HCT116 (cell line): ENCODE measurements at regions not wholly inside any gene's neighbourhood (a gene's known extent, or its start where the extent isn't known, plus 50 kb on each side); places are given as distances from the start of the nearest gene placed in this dataset.
A peak's percentile ranks its signal among the peaks of the same experiment; 100 is the strongest.

Experiments used
- ATAC-seq: fragments of 200-7000 bp; cut with Tn5 transposase; 2 replicates; pipeline ENCODE4 v1.9.1; 2020; ENCODE audit warnings: mild to moderate bottlenecking, moderate library complexity
- BruUV-seq: library from RNA; stranded (reverse); fragments of 400-500 nt; replicated peaks from 2 replicates; lab custom pipeline; 2021; lab: Mats Ljungman, UMichigan
- CTCF ChIA-PET: fragments of 300-600 bp; sonication (Branson Sonifier 250); formaldehyde crosslinking; loops from one replicate; lab custom pipeline; 2021; ENCODE audit warnings: antibody characterized with exemption; lab: Charles Lee
- POLR2A ChIA-PET: fragments of 300-600, 350-600 bp; sonication (Branson Sonifier 250); formaldehyde crosslinking; loops from one replicate; lab custom pipeline; 2021; ENCODE audit warnings: antibody characterized with exemption; lab: Charles Lee
- RAD21 ChIA-PET, 2 experiments: fragments of 300-600 bp; sonication (Branson Sonifier 250); formaldehyde crosslinking; loops; one replicate each; lab custom pipeline; 2023; ENCODE audit warnings: low total read pairs in 2 of 2; ENCODE audit not compliant: uncharacterized antibody in 2 of 2, unreplicated experiment in 2 of 2, low non-redundant PET in 1 of 2; lab: Charles Lee
- DNase-seq: peaks from one replicate; pipeline ENCODE4 v3.0.0-alpha.2; 2010; ENCODE audit warnings: low read depth, low spot score
- H2AFZ ChIP-seq: fragments of 200-600 bp; shearing (Covaris generic), sonication (generic); 2 replicates; pipeline ENCODE4 v1.6.1; 2017; ENCODE audit warnings: low read depth, mixed run types, mixed read lengths, antibody characterized with exemption, low read length; ENCODE audit not compliant: poor library complexity, severe bottlenecking
- H3K27ac ChIP-seq: 2 replicates; pipeline ENCODE4 v1.5.1; 2012; ENCODE audit warnings: low read depth, low read length
- H3K27me3 ChIP-seq: fragments of 200-600 bp; sonication (generic); 2 replicates; pipeline ENCODE4 v1.6.1; 2016; ENCODE audit warnings: mixed run types, low read length, mixed read lengths; ENCODE audit not compliant: insufficient read depth
- H3K36me3 ChIP-seq, 2 experiments: fragments of 200-500 bp in 1 of 2; fragments of 200-600 bp in 1 of 2; sonication (Bioruptor generic) in 1 of 2; sonication (generic) in 1 of 2; 2 replicates each; pipeline versions ENCODE4 v1.5.1 to v1.6.1; 2014 to 2016; ENCODE audit warnings: low read length in 2 of 2, inconsistent platforms in 1 of 2, mixed read lengths in 1 of 2, mixed run types in 1 of 2; ENCODE audit not compliant: insufficient read depth in 2 of 2, control insufficient read depth in 1 of 2
- H3K4me1 ChIP-seq, 2 experiments: fragments of 200-600 bp in 1 of 2; sonication (generic) in 1 of 2; 2 replicates each; pipeline versions ENCODE4 v1.5.1 to v1.6.1; 2012 to 2017; ENCODE audit warnings: low read length in 2 of 2, inconsistent platforms in 1 of 2, mild to moderate bottlenecking in 1 of 2, mixed read lengths in 1 of 2, mixed run types in 1 of 2, moderate library complexity in 1 of 2; ENCODE audit not compliant: insufficient read depth in 2 of 2, control insufficient read depth in 1 of 2
- H3K4me2 ChIP-seq: fragments of 200-600 bp; sonication (generic); 2 replicates; pipeline ENCODE4 v1.6.1; 2017; ENCODE audit warnings: mixed run types, low read length, mixed read lengths
- H3K4me3 ChIP-seq, 2 experiments: fragments of 200-600 bp in 1 of 2; sonication (generic) in 1 of 2; replicated peaks in 1 of 2; 2 replicates each; pipeline ENCODE4 v1.5.1; 2011 to 2016; ENCODE audit warnings: low read length in 2 of 2, control low read depth in 1 of 2, low read depth in 1 of 2, mild to moderate bottlenecking in 1 of 2, mixed read lengths in 1 of 2, mixed run types in 1 of 2
- H3K79me2 ChIP-seq: fragments of 200-600 bp; sonication (generic); 2 replicates; pipeline ENCODE4 v1.6.1; 2017; ENCODE audit warnings: mild to moderate bottlenecking, mixed run types, low read length, moderate library complexity, mixed read lengths; ENCODE audit not compliant: insufficient read depth
- H3K9ac ChIP-seq: fragments of 200-600 bp; sonication (generic); 2 replicates; pipeline ENCODE4 v1.6.1; 2016; ENCODE audit warnings: low read length, mixed read lengths
- H3K9me2 ChIP-seq: fragments of 200-600 bp; sonication (generic), shearing (Covaris generic); 2 replicates; pipeline ENCODE4 v1.6.1; 2017; ENCODE audit warnings: mixed run types, mild to moderate bottlenecking, moderate library complexity; ENCODE audit not compliant: insufficient read depth
- H3K9me3 ChIP-seq, 2 experiments: fragments of 200-500 bp in 1 of 2; fragments of 200-600 bp in 1 of 2; sonication (Bioruptor generic) in 1 of 2; sonication (generic) in 1 of 2; 2 replicates each; pipeline ENCODE4 v1.6.1; 2014 to 2017; ENCODE audit warnings: low read length in 2 of 2, mixed read lengths in 2 of 2, inconsistent platforms in 1 of 2, low read depth in 1 of 2, mild to moderate bottlenecking in 1 of 2, mixed run types in 1 of 2, moderate library complexity in 1 of 2; ENCODE audit not compliant: control insufficient read depth in 1 of 2, insufficient read depth in 1 of 2
- H4K20me1 ChIP-seq: fragments of 200-600 bp; sonication (generic), shearing (Covaris generic); 2 replicates; pipeline ENCODE4 v1.6.1; 2017; ENCODE audit warnings: mixed run types, mild to moderate bottlenecking, moderate library complexity; ENCODE audit not compliant: insufficient read depth
- ATF3 ChIP-seq: IDR thresholded peaks from 2 replicates; pipeline ENCODE4 v1.6.1; 2012
- CTCF ChIP-seq, 3 experiments: fragments of 200-600 bp in 1 of 3; sonication (generic) in 1 of 3; IDR thresholded peaks in 2 of 3; conservative IDR thresholded peaks in 1 of 3; 2 replicates each; pipeline ENCODE4 v1.5.1; 2012 to 2017; ENCODE audit warnings: low read depth in 2 of 3, low read length in 2 of 3, antibody characterized with exemption in 1 of 3, borderline replicate concordance in 1 of 3, control low read depth in 1 of 3, mild to moderate bottlenecking in 1 of 3, mixed read lengths in 1 of 3, mixed run types in 1 of 3, moderate library complexity in 1 of 3; ENCODE audit not compliant: insufficient read depth in 1 of 3
- EGR1 ChIP-seq: IDR thresholded peaks from 2 replicates; pipeline ENCODE4 v1.6.1; 2012; ENCODE audit warnings: low read depth
- ELF1 ChIP-seq: IDR thresholded peaks from 2 replicates; pipeline ENCODE4 v1.6.1; 2012; ENCODE audit warnings: low read depth, borderline replicate concordance
- RAD21 ChIP-seq: IDR thresholded peaks from 2 replicates; pipeline ENCODE4 v1.6.1; 2012; ENCODE audit warnings: low read depth, mild to moderate bottlenecking
- TCF7L2 ChIP-seq: IDR thresholded peaks from 2 replicates; pipeline ENCODE4 v1.7.0; 2011; ENCODE audit warnings: borderline replicate concordance, inconsistent platforms; ENCODE audit not compliant: insufficient read depth, insufficient read length; ENCODE audit errors: extremely low read depth
- ZBTB33 ChIP-seq: IDR thresholded peaks from 2 replicates; pipeline ENCODE4 v1.6.1; 2011; ENCODE audit warnings: mild to moderate bottlenecking, low read length, moderate library complexity; ENCODE audit not compliant: insufficient replicate concordance; ENCODE audit errors: extremely low read depth
- ZFX ChIP-seq: fragments of 450-650 bp; IDR thresholded peaks from 2 replicates; pipeline ENCODE4 v1.6.1; 2017
- intact Hi-C: fragments of 100-400 bp; cut with micrococcal nuclease; formaldehyde crosslinking; loops from 2 replicates; pipeline ENCODE4 v1.10.0; 2022

- intact Hi-C loops: no loop called here
- DNase-seq (no peak), ATAC-seq (peak; percentile 61)
- Histone ChIP-seq H2AFZ (peak overlapping the region; percentile 16), H3K27ac (no peak overlapping the region), H3K9ac (no peak overlapping the region), H3K9me2 (no peaks in the 10 kb centered on the region), H3K36me3 (no peaks in the 10 kb centered on the region), H3K4me2 (peak overlapping the region; percentile 34), H3K4me1 (peaks cover 0 to 18% of the 10 kb centered on the region in 2 experiments; a peak in 2 of 4 replicates), H3K9me3 (no peaks in the 10 kb centered on the region), H3K27me3 (no peaks in the 10 kb centered on the region), H3K79me2 (no peaks in the 10 kb centered on the region), H3K4me3 (no peak overlapping the region), H4K20me1 (no peaks in the 10 kb centered on the region)
- TF ChIP-seq CTCF (IDR thresholded peaks at IDR 0.05 in 2 of 3, conservative IDR thresholded peaks at IDR 0.05 in 1 of 3; ENCODE audit: borderline replicate concordance in 1 of 3, insufficient read depth in 1 of 3, low read depth in 2 of 3, low read length in 2 of 3) (peak in 2 of 3 experiments; percentile 28 to 29; a peak in 2 of 6 replicates), TCF7L2 (no peak), ZFX (no peak), ELF1 (no peak), RAD21 (peak; percentile 17; the same call in 1 of the 2 replicates), EGR1 (0 out of 2 replicates have a peak, but pooled peaks have one; percentile 12), ZBTB33 (no peak), ATF3 (no peak)
- POLR2A ChIA-PET: no interaction called here
- no TSS peak for BruUV-seq
- RAD21 ChIA-PET: no interaction called here
- CTCF ChIA-PET: interaction anchor here (1.0 to 1.5 kb wide), 2 partner anchors 81 to 119 kb away, joined by 3 to 6 read pairs; no protein-coding TSS in a partner anchor
Observed at GRCh38 chr15:62928242-62928999, 114.1 kb upstream of the TPM1 start.
